Smooth muscle cell (in vitro differentiated cells): ENCODE measurements at regions not wholly inside any gene's neighbourhood (a gene's known extent, or its start where the extent isn't known, plus 50 kb on each side); places are given as distances from the start of the nearest gene placed in this dataset.

Experiments used
- DNase-seq: peaks from one replicate; lab custom pipeline; 2025; ENCODE audit not compliant: unreplicated experiment; lab: John Stamatoyannopoulos, UW
- H2AFZ ChIP-seq: fragments of 200-600 bp; sonication (generic); 2 replicates; pipeline ENCODE4 v1.6.0; 2016; ENCODE audit warnings: antibody characterized with exemption, low read depth, mild to moderate bottlenecking
- H3F3A ChIP-seq: fragments of 200-600 bp; sonication (generic); 2 replicates; pipeline ENCODE4 v1.6.0; 2017; ENCODE audit warnings: antibody characterized with exemption, low read depth
- H3K27ac ChIP-seq: fragments of 200-600 bp; sonication (generic); 2 replicates; pipeline ENCODE4 v1.5.1; 2016; ENCODE audit warnings: low read depth, mild to moderate bottlenecking
- H3K27me3 ChIP-seq: fragments of 200-600 bp; sonication (generic); 2 replicates; pipeline ENCODE4 v1.6.1; 2016; ENCODE audit warnings: low read depth, mild to moderate bottlenecking
- H3K36me3 ChIP-seq: fragments of 200-600 bp; sonication (generic); 2 replicates; pipeline ENCODE4 v1.5.1; 2016; ENCODE audit warnings: low read depth
- H3K4me1 ChIP-seq: fragments of 200-600 bp; sonication (generic); 2 replicates; pipeline ENCODE4 v1.5.1; 2016; ENCODE audit warnings: low read depth
- H3K4me2 ChIP-seq: fragments of 200-600 bp; sonication (generic); 2 replicates; pipeline ENCODE4 v1.6.0; 2016; ENCODE audit warnings: mild to moderate bottlenecking
- H3K4me3 ChIP-seq: fragments of 200-600 bp; sonication (generic); 2 replicates; pipeline ENCODE4 v1.5.1; 2016; ENCODE audit warnings: mild to moderate bottlenecking
- H3K79me2 ChIP-seq: fragments of 200-600 bp; sonication (generic); 2 replicates; pipeline ENCODE4 v1.6.0; 2016; ENCODE audit warnings: low read depth, mild to moderate bottlenecking
- H3K9ac ChIP-seq: fragments of 200-600 bp; sonication (generic); 2 replicates; pipeline ENCODE4 v1.6.0; 2016; ENCODE audit warnings: low read depth
- H3K9me3 ChIP-seq: fragments of 200-600 bp; sonication (generic); replicated peaks from 2 replicates; pipeline ENCODE4 v1.5.1; 2016; ENCODE audit warnings: low read depth
- H4K20me1 ChIP-seq: fragments of 200-600 bp; sonication (generic); 2 replicates; pipeline ENCODE4 v1.6.0; 2016; ENCODE audit warnings: low read depth
- WGBS: methylation state at CpG from one replicate; pipeline ENCODE4 v1.1.7; 2016; ENCODE audit warnings: low lambda C conversion rate; 5-methylcytosine and 5-hydroxymethylcytosine counted together
- TF ChIP-seq, protein P1 (sequence below): fragments of 200-600 bp; sonication (generic); IDR thresholded peaks from 2 replicates; pipeline ENCODE4 v1.5.1; 2017; ENCODE audit warnings: borderline replicate concordance, mild to moderate bottlenecking, antibody characterized with exemption; ENCODE audit not compliant: insufficient read depth, poor library complexity, severe bottlenecking

DNA sequence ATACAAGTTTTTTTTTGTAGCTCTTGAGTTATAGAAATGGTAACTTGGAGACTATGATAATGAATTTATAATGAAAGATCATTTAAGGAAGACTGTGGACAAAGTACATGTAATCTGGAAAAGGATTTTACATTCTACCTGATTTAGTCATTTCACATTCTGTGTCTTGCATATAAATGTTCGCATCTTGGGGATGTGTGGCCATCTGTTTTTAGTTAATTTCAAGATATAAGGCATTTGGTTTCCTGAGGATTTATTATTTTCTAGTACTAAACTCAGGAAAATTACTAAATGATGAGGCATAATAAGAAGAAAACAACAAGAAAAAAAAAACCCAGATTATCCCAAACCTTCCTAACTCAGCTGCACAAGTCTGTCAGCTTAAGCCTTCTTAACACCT, 112.7 kb upstream of the PRL start:
- Histone ChIP-seq H3K9ac (no peak overlapping the region), H3F3A (no peaks in the 10 kb centered on the region), H3K4me1 (peaks cover 13% of the 10 kb centered on the region), H3K27me3 (no peaks in the 10 kb centered on the region), H3K4me2 (no peak overlapping the region), H3K27ac (no peak overlapping the region), H3K9me3 (no peaks in the 10 kb centered on the region), H2AFZ (no peak overlapping the region), H3K36me3 (no peaks in the 10 kb centered on the region), H3K4me3 (no peak overlapping the region), H4K20me1 (no peaks in the 10 kb centered on the region), H3K79me2 (no peaks in the 10 kb centered on the region)
- 82% methylated on average over 1 of the region's 1 CpG for WGBS
- TF ChIP-seq, protein P1, sequence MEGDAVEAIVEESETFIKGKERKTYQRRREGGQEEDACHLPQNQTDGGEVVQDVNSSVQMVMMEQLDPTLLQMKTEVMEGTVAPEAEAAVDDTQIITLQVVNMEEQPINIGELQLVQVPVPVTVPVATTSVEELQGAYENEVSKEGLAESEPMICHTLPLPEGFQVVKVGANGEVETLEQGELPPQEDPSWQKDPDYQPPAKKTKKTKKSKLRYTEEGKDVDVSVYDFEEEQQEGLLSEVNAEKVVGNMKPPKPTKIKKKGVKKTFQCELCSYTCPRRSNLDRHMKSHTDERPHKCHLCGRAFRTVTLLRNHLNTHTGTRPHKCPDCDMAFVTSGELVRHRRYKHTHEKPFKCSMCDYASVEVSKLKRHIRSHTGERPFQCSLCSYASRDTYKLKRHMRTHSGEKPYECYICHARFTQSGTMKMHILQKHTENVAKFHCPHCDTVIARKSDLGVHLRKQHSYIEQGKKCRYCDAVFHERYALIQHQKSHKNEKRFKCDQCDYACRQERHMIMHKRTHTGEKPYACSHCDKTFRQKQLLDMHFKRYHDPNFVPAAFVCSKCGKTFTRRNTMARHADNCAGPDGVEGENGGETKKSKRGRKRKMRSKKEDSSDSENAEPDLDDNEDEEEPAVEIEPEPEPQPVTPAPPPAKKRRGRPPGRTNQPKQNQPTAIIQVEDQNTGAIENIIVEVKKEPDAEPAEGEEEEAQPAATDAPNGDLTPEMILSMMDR, result no peak
- no peak for DNase-seq

DNA sequence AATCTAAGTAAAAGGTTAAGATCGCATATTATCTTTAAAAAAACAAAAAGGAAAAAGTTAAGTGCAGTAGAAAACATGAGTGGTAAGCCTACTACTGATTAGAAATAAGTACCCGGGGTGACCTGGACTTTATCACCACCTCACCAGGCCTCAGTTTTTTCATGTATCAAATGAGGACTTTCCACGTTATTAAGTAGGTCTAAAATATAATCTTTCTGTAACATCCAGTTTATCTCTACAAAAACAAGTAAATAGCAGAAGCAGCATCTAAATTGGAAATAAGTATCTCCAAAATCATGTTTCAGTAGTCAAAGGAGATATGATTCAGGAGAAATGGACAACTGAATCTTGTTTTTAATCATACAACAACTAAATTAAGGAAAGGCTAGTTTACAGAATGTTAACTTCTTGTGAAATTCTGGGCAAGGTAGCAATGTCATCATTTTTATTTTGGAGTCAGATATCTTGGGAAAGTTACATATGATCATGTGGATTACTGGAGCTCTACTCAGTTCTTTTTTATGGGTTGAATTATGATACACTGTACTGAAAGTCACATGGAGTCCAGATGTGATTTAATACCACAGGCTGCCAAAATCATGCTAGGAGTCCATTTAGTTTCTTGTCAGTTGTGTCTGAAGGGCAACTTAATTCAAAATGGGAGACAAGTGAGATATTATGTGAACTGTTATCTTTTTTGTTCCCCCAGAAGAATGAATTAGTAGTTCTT, 114.7 kb upstream of the PRL start:
- Histone ChIP-seq H3F3A (no peaks in the 10 kb centered on the region), H3K79me2 (no peaks in the 10 kb centered on the region), H3K27ac (no peak overlapping the region), H3K9me3 (no peaks in the 10 kb centered on the region), H2AFZ (no peak overlapping the region), H3K4me3 (no peak overlapping the region), H3K27me3 (no peaks in the 10 kb centered on the region), H3K36me3 (no peaks in the 10 kb centered on the region), H3K4me2 (no peak overlapping the region), H3K9ac (no peak overlapping the region), H4K20me1 (no peaks in the 10 kb centered on the region), H3K4me1 (peaks cover 13% of the 10 kb centered on the region)
- TF ChIP-seq, protein P1, result no peak
- 38% methylated on average over 3 of the region's 3 CpGs for whole genome bisulfite sequencing
- no peak for DNase-seq

DNA sequence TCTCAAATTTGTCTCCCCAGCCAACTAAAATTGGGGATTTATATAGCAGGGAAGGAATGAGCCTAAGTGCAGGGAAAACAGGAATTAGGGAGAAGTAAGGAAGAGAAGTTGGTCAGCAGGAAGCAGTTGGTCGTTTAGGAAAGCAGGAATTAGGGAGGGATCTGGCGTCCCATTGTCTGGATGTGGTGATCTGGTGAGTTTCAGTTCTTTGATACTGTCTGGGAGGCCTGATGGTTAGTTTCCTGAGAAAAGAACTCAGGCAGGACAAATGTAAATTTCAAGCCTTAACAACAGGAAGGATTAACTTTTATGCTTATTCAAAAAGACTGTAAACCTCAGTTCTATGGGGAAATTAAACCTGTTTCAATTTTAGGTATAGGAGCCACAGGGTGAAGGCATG, 116.2 kb upstream of the PRL start:
- Histone ChIP-seq H3K79me2 (no peaks in the 10 kb centered on the region), H3K9me3 (no peaks in the 10 kb centered on the region), H2AFZ (no peak overlapping the region), H4K20me1 (no peaks in the 10 kb centered on the region), H3K27me3 (no peaks in the 10 kb centered on the region), H3K4me1 (peaks cover 13% of the 10 kb centered on the region), H3F3A (no peaks in the 10 kb centered on the region), H3K4me3 (no peak overlapping the region), H3K9ac (no peak overlapping the region), H3K4me2 (peak overlapping the region; percentile 36), H3K27ac (peak overlapping the region; percentile 26), H3K36me3 (no peaks in the 10 kb centered on the region)
- WGBS, result 19% methylated on average over 2 of the region's 2 CpGs
- DNase-seq, result no peak
- TF ChIP-seq, protein P1, result no peak
